ENCODE measurements at regions not wholly inside any gene's neighbourhood (a gene's known extent, or its start where the extent isn't known, plus 50 kb on each side); places are given as distances from the start of the nearest gene placed in this dataset.

GRCh38 chr21:8989721-8990325, 1531.6 kb upstream of the TPTE start:
- H3K9me2 ChIP-seq (ENCODE audit: insufficient read depth), result no peaks in the 10 kb centered on the region
- TF ChIP-seq JUND (IDR thresholded peaks at IDR 0.05) (no peak), ELF1 (IDR thresholded peaks at IDR 0.05; ENCODE audit: borderline replicate concordance, low read depth) (no peak), ZFX (IDR thresholded peaks at IDR 0.05) (no peak), CBX3 (IDR thresholded peaks at IDR 0.05; ENCODE audit: low read depth) (no peak), ZNF274 (IDR thresholded peaks at IDR 0.05; ENCODE audit: low read depth, low read length) (no peak)
- TF ChIP-seq, protein P1, sequence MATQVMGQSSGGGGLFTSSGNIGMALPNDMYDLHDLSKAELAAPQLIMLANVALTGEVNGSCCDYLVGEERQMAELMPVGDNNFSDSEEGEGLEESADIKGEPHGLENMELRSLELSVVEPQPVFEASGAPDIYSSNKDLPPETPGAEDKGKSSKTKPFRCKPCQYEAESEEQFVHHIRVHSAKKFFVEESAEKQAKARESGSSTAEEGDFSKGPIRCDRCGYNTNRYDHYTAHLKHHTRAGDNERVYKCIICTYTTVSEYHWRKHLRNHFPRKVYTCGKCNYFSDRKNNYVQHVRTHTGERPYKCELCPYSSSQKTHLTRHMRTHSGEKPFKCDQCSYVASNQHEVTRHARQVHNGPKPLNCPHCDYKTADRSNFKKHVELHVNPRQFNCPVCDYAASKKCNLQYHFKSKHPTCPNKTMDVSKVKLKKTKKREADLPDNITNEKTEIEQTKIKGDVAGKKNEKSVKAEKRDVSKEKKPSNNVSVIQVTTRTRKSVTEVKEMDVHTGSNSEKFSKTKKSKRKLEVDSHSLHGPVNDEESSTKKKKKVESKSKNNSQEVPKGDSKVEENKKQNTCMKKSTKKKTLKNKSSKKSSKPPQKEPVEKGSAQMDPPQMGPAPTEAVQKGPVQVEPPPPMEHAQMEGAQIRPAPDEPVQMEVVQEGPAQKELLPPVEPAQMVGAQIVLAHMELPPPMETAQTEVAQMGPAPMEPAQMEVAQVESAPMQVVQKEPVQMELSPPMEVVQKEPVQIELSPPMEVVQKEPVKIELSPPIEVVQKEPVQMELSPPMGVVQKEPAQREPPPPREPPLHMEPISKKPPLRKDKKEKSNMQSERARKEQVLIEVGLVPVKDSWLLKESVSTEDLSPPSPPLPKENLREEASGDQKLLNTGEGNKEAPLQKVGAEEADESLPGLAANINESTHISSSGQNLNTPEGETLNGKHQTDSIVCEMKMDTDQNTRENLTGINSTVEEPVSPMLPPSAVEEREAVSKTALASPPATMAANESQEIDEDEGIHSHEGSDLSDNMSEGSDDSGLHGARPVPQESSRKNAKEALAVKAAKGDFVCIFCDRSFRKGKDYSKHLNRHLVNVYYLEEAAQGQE (IDR thresholded peaks at IDR 0.05; ENCODE audit: low read depth), result no peak
- TF ChIP-seq, protein P2, sequence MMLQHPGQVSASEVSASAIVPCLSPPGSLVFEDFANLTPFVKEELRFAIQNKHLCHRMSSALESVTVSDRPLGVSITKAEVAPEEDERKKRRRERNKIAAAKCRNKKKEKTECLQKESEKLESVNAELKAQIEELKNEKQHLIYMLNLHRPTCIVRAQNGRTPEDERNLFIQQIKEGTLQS (IDR thresholded peaks at IDR 0.05), result no peak
- ChIA-PET CTCF (no interaction called here), POLR2A (no interaction called here), RAD21 (ENCODE audit: low non-redundant PET in 1 of 2, low total read pairs in 2 of 2, uncharacterized antibody in 2 of 2, unreplicated experiment in 2 of 2) (no interaction called here)
- no peak overlapping the region for H3K27ac ChIP-seq (ENCODE audit: low read depth, low read length)
- no peak overlapping the region for H3K9ac ChIP-seq (ENCODE audit: low read length)
- H3K36me3 ChIP-seq (ENCODE audit: control insufficient read depth in 1 of 2, insufficient read depth in 2 of 2, low read length in 2 of 2), result no peaks in the 10 kb centered on the region
- no peaks in the 10 kb centered on the region for H3K79me2 ChIP-seq (ENCODE audit: insufficient read depth, low read length)
- ATAC-seq (peak; percentile 21), DNase-seq (ENCODE audit: low read depth, low spot score) (no peak)
- H3K4me3 ChIP-seq (replicated peaks in 1 of 2; ENCODE audit: low read depth in 1 of 2, low read length in 2 of 2), result no peak overlapping the region
- H4K20me1 ChIP-seq (ENCODE audit: insufficient read depth), result no peaks in the 10 kb centered on the region
- H3K4me2 ChIP-seq (ENCODE audit: low read length), result no peak overlapping the region
- BruUV-seq (replicated peaks), result no TSS peak
- H3K4me1 ChIP-seq (ENCODE audit: control insufficient read depth in 1 of 2, insufficient read depth in 2 of 2, low read length in 2 of 2), result peaks cover 0 to 6% of the 10 kb centered on the region in 2 experiments; a peak in 1 of 4 replicates
- peaks cover 11 to 29% of the 10 kb centered on the region in 2 experiments; a peak in 3 of 4 replicates for H3K9me3 ChIP-seq (ENCODE audit: control insufficient read depth in 1 of 2, insufficient read depth in 1 of 2, low read depth in 1 of 2, low read length in 2 of 2)
- no peak overlapping the region for H2AFZ ChIP-seq (ENCODE audit: low read depth, low read length, poor library complexity, severe bottlenecking)
- intact Hi-C loops (cut with micrococcal nuclease), result no loop called here
- peaks cover 11% of the 10 kb centered on the region; the same call in 1 of the 2 replicates for H3K27me3 ChIP-seq (ENCODE audit: insufficient read depth, low read length)

All from HCT116 (cell line).